GM12878 (cell line): ENCODE measurements at regions not wholly inside any gene's neighbourhood (a gene's known extent, or its start where the extent isn't known, plus 50 kb on each side); places are given as distances from the start of the nearest gene placed in this dataset.

Experiments
- ATAC-seq: fragments of 200-7000 bp; cut with Tn5 transposase; 3 replicates; pipeline ENCODE4 v1.9.1; 2020; ENCODE audit warnings: mild to moderate bottlenecking, moderate library complexity
- BruUV-seq: library from RNA; stranded (reverse); fragments of 400-500 nt; replicated peaks from 2 replicates; lab custom pipeline; 2021; lab: Mats Ljungman, UMichigan
- CTCF ChIA-PET: fragments of 300-600 bp; sonication (Branson Sonifier 250); formaldehyde crosslinking; extraction: SDS; loops from one replicate; lab custom pipeline; 2021; ENCODE audit warnings: inconsistent platforms; lab: Yijun Ruan, JAX
- POLR2A ChIA-PET: fragments of 350-600 bp; formaldehyde crosslinking; extraction: SDS; loops from one replicate; lab custom pipeline; 2021; ENCODE audit warnings: inconsistent platforms; lab: Charles Lee
- RAD21 ChIA-PET: fragments of 300-600 bp; sonication (Branson Sonifier 250); formaldehyde crosslinking; loops from one replicate; lab custom pipeline; 2023; ENCODE audit warnings: antibody characterized with exemption; ENCODE audit not compliant: unreplicated experiment; lab: Charles Lee
- SMC1A ChIA-PET: fragments of 300-600 bp; sonication (Branson Sonifier 250); formaldehyde crosslinking; loops from one replicate; lab custom pipeline; 2023; ENCODE audit not compliant: unreplicated experiment, uncharacterized antibody; lab: Charles Lee
- DNase-seq: peaks from one replicate; pipeline ENCODE4 v3.0.0-alpha.2; 2011; ENCODE audit warnings: low read depth, low spot score
- FAIRE-seq: peaks from 3 replicates; lab custom pipeline; 2011; peaks lifted over from hg19 to GRCh38; lab: Jason Lieb, UNC
- H2AFZ ChIP-seq: 2 replicates; pipeline ENCODE4 v1.6.0; 2011; ENCODE audit warnings: low read depth, low read length, control low read depth; ENCODE audit not compliant: control insufficient read depth
- H3K27ac ChIP-seq: 2 replicates; pipeline ENCODE4 v1.5.1; 2011; ENCODE audit warnings: control low read depth; ENCODE audit not compliant: control insufficient read depth, insufficient read depth
- H3K27me3 ChIP-seq, 2 experiments: replicated peaks in 1 of 2; 2 replicates each; pipeline versions ENCODE4 v1.6.0 to v1.6.1; 2011; ENCODE audit warnings: low read length in 1 of 2; ENCODE audit not compliant: control insufficient read depth in 2 of 2, insufficient read depth in 2 of 2
- H3K36me3 ChIP-seq, 2 experiments: 2 replicates each; pipeline ENCODE4 v1.5.1; 2011; ENCODE audit warnings: low read length in 1 of 2; ENCODE audit not compliant: control insufficient read depth in 2 of 2, insufficient read depth in 2 of 2
- H3K4me1 ChIP-seq: 2 replicates; pipeline ENCODE4 v1.6.1; 2011; ENCODE audit warnings: mild to moderate bottlenecking, low read length, moderate library complexity, mixed read lengths; ENCODE audit not compliant: control insufficient read depth, insufficient read depth
- H3K4me2 ChIP-seq: 2 replicates; pipeline ENCODE4 v1.6.0; 2011; ENCODE audit warnings: control low read depth; ENCODE audit not compliant: control insufficient read depth, insufficient read depth
- H3K4me3 ChIP-seq: fragments of 200-600 bp; sonication (generic); 2 replicates; pipeline ENCODE4 v1.5.1; 2016
- H3K79me2 ChIP-seq: 2 replicates; pipeline ENCODE4 v1.6.0; 2011; ENCODE audit warnings: low read length; ENCODE audit not compliant: control insufficient read depth, insufficient read depth
- H3K9ac ChIP-seq: 2 replicates; pipeline ENCODE4 v1.8.0; 2011; ENCODE audit warnings: low read length, control low read depth, mixed read lengths; ENCODE audit not compliant: control insufficient read depth, insufficient read depth
- H3K9me3 ChIP-seq: replicated peaks from 3 replicates; pipeline ENCODE4 v1.5.1; 2011; ENCODE audit warnings: mild to moderate bottlenecking, low read length; ENCODE audit not compliant: control insufficient read depth, insufficient read depth
- H4K20me1 ChIP-seq: 2 replicates; pipeline ENCODE4 v1.6.0; 2011; ENCODE audit not compliant: control insufficient read depth, insufficient read depth
- SMAD5 ChIP-seq: IDR thresholded peaks from 2 replicates; pipeline ENCODE4 v1.6.1; 2016; ENCODE audit warnings: antibody characterized with exemption, low read depth
- YBX1 ChIP-seq: fragments of 450-650 bp; IDR thresholded peaks from 2 replicates; pipeline ENCODE4 v1.6.1; 2016; ENCODE audit warnings: antibody characterized with exemption
- ZNF24 ChIP-seq: fragments of 450-650 bp; IDR thresholded peaks from 2 replicates; pipeline ENCODE4 v1.6.1; 2017; ENCODE audit warnings: antibody characterized with exemption, mild to moderate bottlenecking
- WGBS: methylation state at CpG from one replicate; pipeline ENCODE4 v1.1.6; 2016; ENCODE audit warnings: low lambda C conversion rate; ENCODE audit not compliant: insufficient replicate concordance, insufficient coverage; ENCODE audit errors: missing lambda C conversion rate; 5-methylcytosine and 5-hydroxymethylcytosine counted together
- in situ Hi-C: fragments of 300-500 bp; cut with MboI; formaldehyde crosslinking; loops from 9 replicates; pipeline ENCODE4 v1.14.3; 2018; ENCODE audit warnings: mixed read lengths
- intact Hi-C: fragments of 100-400 bp; cut with micrococcal nuclease; formaldehyde crosslinking; loops from one replicate; pipeline ENCODE4 v1.14.2; 2022; ENCODE audit not compliant: unreplicated experiment
- TF ChIP-seq, protein P1 (sequence below): fragments of 450-650 bp; IDR thresholded peaks from 2 replicates; pipeline ENCODE4 v1.6.1; 2017; ENCODE audit warnings: mild to moderate bottlenecking, moderate library complexity

DNA sequence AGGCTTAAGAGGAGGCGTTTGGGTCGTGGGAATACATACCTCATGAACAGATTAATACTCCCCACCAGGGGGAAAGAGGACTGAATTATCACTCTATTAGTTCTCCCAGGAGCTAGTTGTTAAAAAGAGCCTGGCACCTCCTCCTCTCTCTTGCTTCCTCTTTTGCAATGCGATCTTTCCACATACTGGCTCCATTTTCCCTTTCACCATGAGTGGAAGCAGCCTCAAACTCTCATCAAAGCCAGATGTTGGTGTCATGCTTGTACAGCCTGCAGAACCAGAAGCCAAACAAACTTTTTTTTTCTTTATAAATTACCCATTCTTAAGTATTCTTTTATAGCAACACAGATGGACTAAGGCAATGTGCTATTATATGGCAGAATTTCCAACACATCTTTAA is 258.5 kb downstream of the FAM76B start:
- FAIRE-seq (no peak), ATAC-seq (no peak)
- Histone ChIP-seq H3K27ac (no peak overlapping the region), H4K20me1 (no peaks in the 10 kb centered on the region), H3K9ac (no peak overlapping the region), H3K4me3 (no peak overlapping the region), H3K4me1 (no peaks in the 10 kb centered on the region), H2AFZ (no peak overlapping the region), H3K27me3 (no peaks in the 10 kb centered on the region), H3K36me3 (no peaks in the 10 kb centered on the region), H3K79me2 (no peaks in the 10 kb centered on the region), H3K4me2 (no peak overlapping the region)
- in situ Hi-C loops (no loop called here), intact Hi-C loops (no loop called here)
- ChIA-PET SMC1A (no interaction called here), CTCF (no interaction called here), RAD21 (no interaction called here)
- 34% methylated on average over 3 of the region's 3 CpGs for WGBS
- BruUV-seq = no TSS peak
- no peak for TF ChIP-seq ZNF24
- no peak for TF ChIP-seq YBX1
- no peak for TF ChIP-seq SMAD5
- TF ChIP-seq, protein P1, sequence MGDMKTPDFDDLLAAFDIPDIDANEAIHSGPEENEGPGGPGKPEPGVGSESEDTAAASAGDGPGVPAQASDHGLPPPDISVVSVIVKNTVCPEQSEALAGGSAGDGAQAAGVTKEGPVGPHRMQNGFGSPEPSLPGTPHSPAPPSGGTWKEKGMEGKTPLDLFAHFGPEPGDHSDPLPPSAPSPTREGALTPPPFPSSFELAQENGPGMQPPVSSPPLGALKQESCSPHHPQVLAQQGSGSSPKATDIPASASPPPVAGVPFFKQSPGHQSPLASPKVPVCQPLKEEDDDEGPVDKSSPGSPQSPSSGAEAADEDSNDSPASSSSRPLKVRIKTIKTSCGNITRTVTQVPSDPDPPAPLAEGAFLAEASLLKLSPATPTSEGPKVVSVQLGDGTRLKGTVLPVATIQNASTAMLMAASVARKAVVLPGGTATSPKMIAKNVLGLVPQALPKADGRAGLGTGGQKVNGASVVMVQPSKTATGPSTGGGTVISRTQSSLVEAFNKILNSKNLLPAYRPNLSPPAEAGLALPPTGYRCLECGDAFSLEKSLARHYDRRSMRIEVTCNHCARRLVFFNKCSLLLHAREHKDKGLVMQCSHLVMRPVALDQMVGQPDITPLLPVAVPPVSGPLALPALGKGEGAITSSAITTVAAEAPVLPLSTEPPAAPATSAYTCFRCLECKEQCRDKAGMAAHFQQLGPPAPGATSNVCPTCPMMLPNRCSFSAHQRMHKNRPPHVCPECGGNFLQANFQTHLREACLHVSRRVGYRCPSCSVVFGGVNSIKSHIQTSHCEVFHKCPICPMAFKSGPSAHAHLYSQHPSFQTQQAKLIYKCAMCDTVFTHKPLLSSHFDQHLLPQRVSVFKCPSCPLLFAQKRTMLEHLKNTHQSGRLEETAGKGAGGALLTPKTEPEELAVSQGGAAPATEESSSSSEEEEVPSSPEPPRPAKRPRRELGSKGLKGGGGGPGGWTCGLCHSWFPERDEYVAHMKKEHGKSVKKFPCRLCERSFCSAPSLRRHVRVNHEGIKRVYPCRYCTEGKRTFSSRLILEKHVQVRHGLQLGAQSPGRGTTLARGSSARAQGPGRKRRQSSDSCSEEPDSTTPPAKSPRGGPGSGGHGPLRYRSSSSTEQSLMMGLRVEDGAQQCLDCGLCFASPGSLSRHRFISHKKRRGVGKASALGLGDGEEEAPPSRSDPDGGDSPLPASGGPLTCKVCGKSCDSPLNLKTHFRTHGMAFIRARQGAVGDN = no peak
- TF ChIP-seq, all 136 proteins: peak for 0
- no peaks in the 10 kb centered on the region for H3K9me3 ChIP-seq
- POLR2A ChIA-PET = no interaction called here
- DNase-seq = no peak
